NOMO-1 (cell line): ENCODE measurements at regions not wholly inside any gene's neighbourhood (a gene's known extent, or its start where the extent isn't known, plus 50 kb on each side); places are given as distances from the start of the nearest gene placed in this dataset.

Source experiments
- DNase-seq, 2 experiments: peaks; one replicate each; lab custom pipeline; 2025; ENCODE audit not compliant: unreplicated experiment in 2 of 2; lab: John Stamatoyannopoulos, UW

DNA sequence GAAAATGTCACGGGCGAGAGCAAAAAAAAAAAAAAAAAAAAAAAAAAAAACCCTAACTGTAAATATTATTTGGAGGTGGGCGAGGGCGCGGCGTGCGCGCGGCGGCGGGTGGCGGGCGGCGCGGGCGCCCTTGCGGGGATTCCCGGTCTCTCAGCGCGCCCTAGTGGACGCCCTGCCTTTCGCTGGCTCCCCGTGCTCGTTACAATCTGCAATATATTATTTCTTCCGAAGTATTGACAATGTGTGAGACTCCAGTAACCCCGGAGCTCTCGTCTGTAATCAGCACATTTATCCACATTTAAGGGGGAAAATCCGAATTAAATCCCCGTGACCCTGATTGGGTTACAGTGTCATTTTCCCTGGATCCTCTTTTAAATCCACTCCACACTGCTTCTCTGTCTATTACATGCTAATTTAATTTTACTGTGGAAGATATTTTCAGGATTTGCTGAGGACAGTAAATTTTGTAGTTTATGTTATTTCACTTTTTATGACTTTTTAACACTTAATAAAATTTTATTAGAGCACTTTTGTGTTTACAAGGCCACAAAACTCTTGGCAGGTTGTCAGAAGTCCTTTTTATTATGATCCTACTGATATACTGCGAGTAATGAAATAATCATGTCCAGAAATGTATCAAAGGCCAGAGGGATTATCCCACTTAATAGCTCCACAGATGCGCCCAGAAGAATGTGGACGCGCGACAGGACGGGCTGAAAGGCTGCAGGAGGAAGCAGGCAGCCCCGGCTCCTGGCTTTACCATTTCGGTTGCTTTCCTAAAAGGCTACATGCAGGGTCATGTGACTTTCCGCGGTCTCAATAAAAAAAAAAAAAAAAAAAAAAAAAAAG is 369.1 kb downstream of the MTX2 start:
- DNase-seq, result peak; percentile 6 to 44

DNA sequence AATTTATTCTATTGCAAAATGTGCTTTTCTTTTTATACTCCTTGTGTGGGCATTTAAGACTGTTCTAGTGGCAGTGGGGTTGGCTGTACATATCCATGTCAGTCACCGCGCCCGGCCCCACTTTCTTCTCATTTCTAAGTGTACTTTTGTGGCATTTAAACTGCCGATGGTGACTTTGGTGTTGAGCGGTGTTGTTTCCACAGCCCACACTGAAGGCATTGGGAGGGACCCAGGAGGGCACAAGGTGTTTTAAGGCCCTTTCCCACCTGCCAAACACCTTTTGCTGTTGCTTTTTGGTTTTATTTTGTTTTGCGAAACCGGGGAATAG is 369.7 kb downstream of the MTX2 start:
- no peak for DNase-seq

DNA sequence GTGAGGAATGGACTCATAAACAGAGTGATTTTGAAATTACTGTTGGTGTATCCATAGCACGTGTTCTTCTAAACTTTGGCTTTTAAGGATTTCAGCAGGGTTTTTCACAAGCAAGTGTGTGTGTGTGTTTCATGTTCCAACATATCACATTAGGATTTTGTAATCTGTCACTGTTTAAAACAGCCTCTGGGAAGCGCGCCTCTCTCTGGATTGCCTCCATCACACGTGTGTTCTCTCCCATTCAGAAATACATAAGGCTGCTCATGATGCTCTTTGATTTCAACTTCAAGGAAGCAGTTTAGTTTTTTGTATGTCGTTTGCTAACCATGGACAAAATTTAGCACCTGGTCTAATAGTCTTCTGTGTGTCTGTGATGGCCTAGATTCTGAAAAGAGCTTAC is 370.4 kb downstream of the MTX2 start:
- DNase-seq, result no peak

GRCh38 chr2:176641436-176641835 is 372.2 kb downstream of the MTX2 start:
- no peak for DNase-seq

DNA sequence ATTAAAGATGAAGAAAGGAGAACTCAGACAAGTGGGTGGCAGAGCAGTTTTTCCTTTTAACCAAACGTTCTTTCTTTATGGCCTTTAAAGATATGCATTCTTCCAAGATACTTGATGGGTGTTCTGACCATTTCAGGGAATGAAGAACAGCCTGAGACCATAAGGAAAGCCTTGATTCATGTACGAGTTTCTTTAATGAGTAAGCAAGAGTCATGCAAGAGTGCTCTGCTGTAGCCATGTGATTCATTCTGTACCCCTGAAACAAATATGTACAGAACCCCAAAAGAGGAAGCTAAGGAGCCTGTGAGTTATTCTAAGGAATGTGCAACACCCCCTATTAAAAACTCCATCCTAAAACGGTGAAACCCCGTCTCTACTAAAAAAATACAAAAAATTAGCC is 372.8 kb downstream of the MTX2 start:
- DNase-seq, result no peak

DNA sequence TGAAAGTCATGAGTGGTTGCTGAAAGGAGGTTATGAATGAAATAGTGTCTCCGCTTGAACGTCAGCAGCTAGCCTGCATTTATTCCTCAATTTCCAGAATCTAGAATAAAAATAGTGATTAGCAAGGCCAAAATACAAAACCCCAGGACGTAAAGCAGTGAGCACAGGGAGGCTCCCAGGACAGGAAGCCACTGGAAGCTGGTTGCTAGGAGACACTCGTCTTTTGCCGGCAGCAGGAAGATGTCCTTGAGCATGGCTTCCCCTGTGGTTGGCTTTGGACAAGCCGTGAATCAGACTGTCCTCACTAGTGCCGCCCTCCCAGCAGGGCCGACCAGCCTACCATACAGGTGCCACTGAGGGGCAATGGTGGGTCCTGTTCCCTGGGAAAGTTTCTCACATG is 374.4 kb downstream of the MTX2 start:
- DNase-seq, result no peak

DNA sequence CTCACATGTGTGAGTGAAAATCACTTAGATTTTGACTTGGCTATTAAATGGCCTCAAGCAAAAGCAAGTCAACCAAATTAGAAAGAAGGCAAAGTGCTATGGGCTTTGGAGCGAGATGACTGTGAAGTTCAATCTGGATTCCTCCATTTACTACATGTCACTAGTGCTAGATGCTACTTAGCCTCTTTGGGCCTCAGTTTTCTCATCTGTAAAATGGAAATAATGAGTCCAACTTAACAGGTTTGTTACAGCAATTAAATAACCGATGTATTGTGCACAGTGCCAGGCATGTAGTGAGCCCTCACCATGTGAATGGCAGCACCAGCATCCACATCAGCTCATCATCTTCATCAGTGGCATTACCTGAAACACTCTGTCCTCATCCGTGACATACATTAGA is 376.3 kb downstream of the MTX2 start:
- no peak for DNase-seq

- DNase-seq, result no peak
These were observed 376.9 kb downstream of the MTX2 start for GRCh38 chr2:176646033-176646615.

DNA sequence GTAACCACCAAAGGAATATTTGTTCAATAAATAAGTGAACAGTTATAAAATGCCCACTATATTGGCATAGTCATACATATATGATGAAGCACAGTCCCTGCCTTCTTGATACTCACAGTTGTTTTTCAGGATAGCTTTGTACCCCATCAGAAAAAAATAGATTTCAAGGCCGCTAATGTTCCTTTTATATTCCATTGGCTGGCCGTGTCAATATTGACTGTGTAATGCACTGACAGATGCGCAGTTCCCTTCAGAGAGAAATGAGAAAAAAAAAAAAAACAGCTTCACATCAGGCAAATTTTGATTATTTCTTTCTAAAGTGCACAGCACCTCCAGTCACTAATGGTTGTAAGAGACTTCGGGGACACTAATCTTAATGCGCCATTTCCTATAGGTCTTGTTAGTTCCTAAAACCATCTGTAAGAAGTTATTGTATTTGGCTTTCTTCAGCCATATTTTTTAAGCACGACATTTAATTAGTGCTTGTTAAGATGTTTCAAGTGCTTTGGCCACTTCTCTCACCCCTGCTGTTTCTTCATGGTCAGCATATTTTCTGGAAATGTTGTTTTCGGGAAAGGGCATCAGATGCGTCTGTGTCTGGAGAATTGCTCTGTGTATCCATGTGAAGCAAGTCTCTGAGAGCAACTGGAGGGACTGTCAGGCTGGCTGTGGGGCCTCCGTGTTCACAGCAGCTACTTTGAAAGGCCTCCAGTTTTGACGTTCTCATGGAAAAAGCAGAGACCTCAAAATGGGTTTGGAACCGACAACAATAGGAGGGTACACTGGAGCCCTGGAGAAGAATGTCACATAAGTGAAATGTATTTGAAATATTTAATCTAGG is 378.3 kb downstream of the MTX2 start:
- DNase-seq, result no peak

- no peak for DNase-seq
These were observed 379.6 kb downstream of the MTX2 start for GRCh38 chr2:176648700-176649297.

- no peak for DNase-seq
These were observed 381.0 kb downstream of the MTX2 start for GRCh38 chr2:176650104-176650837.

- no peak for DNase-seq
These were observed 381.8 kb downstream of the MTX2 start for GRCh38 chr2:176650838-176651555.

DNA sequence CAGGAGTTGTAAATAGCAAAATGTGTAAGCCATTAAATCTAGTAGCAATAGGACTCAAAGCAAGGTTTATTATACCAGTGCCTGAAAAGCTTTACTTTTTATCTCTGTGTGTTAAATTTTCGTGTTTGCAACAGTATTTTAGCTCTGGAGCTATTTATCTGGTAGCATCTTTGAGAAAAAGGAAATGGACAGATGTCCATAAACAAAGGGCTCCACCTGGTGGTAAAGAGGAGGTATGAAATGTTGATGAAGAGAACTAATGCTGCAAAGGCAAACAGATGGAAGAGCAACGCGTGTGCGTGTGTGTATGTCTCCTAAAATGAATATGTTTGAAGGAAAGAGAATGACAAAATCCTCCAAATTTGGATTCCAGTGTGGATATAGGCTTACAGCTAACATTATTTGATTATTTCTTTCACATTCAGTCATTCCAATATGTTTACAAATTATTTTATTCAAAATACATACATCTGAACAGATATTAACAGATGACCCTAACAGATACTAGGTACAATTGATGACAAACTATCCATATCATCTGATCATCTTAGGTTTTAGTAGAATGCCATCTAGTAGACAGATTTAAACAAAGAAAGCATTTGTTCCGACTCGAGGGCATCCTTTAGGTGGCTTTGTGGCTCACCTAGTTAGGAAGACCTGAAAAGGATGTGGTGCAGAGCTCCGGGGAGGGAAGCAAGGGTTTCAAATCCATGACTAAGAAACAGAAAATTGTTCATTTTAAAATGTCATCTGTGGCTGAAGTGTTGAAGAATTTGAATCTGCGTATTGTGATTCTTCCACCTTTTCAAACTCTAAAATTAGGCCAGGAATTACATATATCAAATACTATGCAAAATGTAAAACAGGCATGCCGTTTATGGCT is 383.3 kb downstream of the MTX2 start:
- peak in 1 of 2 experiments; percentile 64 for DNase-seq

GRCh38 chr2:176653479-176654443 is 384.5 kb downstream of the MTX2 start:
- DNase-seq, result peak; percentile 40 to 46

GRCh38 chr2:176656038-176656775 is 387.0 kb downstream of the MTX2 start:
- no peak for DNase-seq

DNA sequence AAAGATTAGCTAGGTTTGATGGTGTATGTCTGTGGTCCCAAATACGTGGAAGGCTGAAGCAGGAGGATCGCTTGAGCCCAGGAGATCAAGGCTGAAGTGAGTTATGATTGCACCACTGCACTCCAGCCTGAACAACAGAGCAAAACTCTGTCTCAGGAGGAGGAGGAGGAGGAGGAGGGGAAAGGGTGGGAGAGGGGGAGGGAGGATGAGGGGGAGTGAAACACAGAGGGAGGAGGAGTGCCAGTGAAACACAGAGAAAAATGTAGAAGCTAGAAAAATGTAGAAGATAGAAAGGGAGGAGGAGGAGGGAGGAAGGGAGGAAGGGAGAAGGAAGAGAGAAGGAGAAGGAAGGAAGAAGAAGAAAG is 387.5 kb downstream of the MTX2 start:
- no peak for DNase-seq

- DNase-seq, result no peak
These were observed 388.2 kb downstream of the MTX2 start for GRCh38 chr2:176657393-176657792.
